ENCODE measurements at regions not wholly inside any gene's neighbourhood (a gene's known extent, or its start where the extent isn't known, plus 50 kb on each side); places are given as distances from the start of the nearest gene placed in this dataset.

DNA sequence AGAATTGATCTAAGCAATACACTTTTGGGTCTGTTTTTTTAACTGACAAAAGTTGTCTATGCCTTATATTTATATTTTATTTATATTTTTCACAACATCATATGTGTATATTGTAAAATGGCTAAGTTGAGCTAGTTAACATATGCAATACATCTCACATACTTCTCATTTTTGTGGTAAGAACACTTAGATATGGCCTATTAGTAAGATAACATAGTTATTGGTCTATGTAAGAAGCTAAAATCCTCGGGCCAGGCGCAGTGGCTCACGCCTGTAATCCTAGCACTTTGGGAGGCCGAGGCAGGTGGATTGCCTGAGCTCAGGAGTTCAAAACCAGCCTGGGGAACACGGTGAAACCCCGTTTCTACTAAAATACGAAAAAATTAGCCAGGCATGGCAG lies 275.6 kb upstream of the ID2 start:
- Histone ChIP-seq H3K27me3 (replicated peaks; ENCODE audit: control insufficient read depth, insufficient read depth, low read length) (no peaks in the 10 kb centered on the region), H3K36me3 (ENCODE audit: control insufficient read depth, insufficient read depth, low read length) (no peaks in the 10 kb centered on the region), H3K4me3 (replicated peaks; ENCODE audit: low read depth, low read length) (no peak overlapping the region)
- no peak for DNase-seq (ENCODE audit: extremely low read depth, insufficient read length)
- TF ChIP-seq, protein P1, sequence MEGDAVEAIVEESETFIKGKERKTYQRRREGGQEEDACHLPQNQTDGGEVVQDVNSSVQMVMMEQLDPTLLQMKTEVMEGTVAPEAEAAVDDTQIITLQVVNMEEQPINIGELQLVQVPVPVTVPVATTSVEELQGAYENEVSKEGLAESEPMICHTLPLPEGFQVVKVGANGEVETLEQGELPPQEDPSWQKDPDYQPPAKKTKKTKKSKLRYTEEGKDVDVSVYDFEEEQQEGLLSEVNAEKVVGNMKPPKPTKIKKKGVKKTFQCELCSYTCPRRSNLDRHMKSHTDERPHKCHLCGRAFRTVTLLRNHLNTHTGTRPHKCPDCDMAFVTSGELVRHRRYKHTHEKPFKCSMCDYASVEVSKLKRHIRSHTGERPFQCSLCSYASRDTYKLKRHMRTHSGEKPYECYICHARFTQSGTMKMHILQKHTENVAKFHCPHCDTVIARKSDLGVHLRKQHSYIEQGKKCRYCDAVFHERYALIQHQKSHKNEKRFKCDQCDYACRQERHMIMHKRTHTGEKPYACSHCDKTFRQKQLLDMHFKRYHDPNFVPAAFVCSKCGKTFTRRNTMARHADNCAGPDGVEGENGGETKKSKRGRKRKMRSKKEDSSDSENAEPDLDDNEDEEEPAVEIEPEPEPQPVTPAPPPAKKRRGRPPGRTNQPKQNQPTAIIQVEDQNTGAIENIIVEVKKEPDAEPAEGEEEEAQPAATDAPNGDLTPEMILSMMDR (IDR thresholded peaks at IDR 0.05; ENCODE audit: insufficient read depth, low read length, poor library complexity, severe bottlenecking), result no peak

DNA sequence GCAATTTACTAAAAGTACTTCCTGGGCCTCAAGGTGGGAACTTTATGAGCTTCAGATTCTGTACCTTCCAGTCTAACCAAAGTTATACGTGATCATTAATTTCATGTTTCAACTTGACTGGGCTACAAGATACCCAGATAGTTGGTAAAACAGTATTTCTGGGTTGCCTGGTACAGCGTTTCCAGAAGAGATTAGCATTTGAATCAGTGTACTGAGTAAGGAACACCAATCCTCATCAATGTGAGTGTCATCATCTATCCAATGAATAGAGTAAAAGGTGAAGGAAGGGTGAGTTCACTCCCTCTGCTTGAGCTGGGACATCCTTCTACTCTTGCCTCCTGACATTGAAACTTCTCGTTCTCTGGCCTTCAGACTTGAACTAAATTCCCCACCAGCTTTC lies 274.5 kb upstream of the ID2 start:
- TF ChIP-seq, protein P1 (IDR thresholded peaks at IDR 0.05; ENCODE audit: insufficient read depth, low read length, poor library complexity, severe bottlenecking), result no peak

DNA sequence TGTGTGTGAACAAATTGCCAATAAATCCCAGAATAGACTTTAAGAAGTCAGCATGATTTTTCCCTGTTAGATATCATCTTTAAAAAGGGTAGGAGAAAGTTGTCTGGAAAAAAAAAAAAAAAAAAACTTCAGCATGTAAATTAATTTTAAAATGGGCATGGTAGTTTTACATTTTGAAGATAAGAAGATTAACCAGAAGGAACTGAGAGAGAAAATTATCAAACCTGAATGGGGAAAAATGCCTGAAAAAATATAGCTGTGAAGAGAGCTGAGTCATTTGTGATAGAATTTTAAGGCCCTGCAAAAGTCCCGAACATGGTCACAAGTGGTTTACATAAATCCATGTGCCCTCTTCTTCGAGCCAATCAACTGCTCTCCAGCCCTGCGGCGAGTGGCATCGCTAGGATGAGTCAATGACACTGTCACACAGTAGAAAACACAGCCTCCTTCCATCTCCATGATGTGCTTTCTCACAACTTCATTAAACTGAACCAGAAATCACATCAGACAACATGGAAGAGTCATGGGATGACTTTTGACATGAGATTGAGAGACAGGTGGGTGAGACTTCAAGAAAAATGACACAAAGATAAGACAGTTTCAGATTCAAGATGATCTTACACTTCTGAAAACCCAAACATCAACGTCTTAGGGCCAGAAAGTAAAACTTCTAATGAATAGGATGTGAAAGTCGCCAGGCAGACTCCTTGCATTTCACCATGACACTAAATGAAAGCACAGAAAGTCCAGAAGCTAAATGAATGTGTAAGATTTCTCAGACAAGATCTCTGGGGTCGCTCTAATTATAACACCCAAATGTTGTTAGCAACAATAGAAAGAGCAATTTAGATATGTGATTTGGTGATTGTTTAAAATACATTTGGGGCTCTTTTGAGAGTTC lies 273.0 kb upstream of the ID2 start:
- DNase-seq (ENCODE audit: extremely low read depth, insufficient read length), result peak; percentile 87
- Histone ChIP-seq H3K36me3 (ENCODE audit: control insufficient read depth, insufficient read depth, low read length) (no peaks in the 10 kb centered on the region), H3K27me3 (replicated peaks; ENCODE audit: control insufficient read depth, insufficient read depth, low read length) (no peaks in the 10 kb centered on the region), H3K4me3 (replicated peaks; ENCODE audit: low read depth, low read length) (no peak overlapping the region)
- TF ChIP-seq, protein P1 (IDR thresholded peaks at IDR 0.05; ENCODE audit: insufficient read depth, low read length, poor library complexity, severe bottlenecking), result no peak

More for the DNA sequence above, 274.5 kb upstream of the ID2 start:
- Histone ChIP-seq H3K27me3 (replicated peaks; ENCODE audit: control insufficient read depth, insufficient read depth, low read length) (no peaks in the 10 kb centered on the region), H3K36me3 (ENCODE audit: control insufficient read depth, insufficient read depth, low read length) (no peaks in the 10 kb centered on the region), H3K4me3 (replicated peaks; ENCODE audit: low read depth, low read length) (no peak overlapping the region)
- no peak for DNase-seq (ENCODE audit: extremely low read depth, insufficient read length)

DNA sequence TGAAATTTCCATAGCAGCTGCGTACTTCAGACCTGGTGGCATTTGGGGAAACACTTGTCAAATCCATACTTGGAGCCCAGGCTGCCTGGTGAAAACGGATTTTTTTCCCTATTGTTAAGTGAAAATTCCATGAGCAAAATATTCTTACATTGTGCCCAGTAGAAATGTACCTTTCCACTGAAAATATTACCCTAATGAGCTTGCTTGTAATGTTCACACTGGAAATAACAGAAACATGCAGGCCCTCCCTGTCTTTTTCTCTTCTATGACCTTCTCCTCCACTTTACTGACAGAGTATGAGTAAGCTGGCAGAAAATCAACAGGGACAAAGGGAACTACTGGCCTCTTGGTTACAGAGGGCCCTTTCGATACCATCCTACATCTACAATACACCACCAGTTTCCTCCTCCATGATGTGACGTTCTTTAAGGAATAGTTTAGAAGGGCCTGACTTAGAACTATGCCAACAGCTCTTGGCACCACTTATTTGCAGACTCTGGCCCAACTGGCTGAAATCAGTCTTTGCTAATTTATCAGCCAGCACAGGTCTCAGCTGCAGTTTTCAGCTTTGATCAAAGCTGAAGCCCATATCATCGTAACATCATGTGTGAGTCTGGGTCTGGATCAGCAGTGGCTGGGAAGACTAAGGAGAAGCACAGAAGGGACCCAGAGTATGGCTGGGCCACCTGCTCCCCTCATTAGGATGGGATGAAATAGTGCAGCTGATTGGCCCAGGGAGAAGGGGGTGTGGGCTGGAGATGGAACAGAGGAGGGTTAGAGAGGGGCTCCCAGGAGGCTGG lies 272.2 kb upstream of the ID2 start:
- DNase-seq (ENCODE audit: extremely low read depth, insufficient read length), result no peak
- no peaks in the 10 kb centered on the region for H3K36me3 ChIP-seq (ENCODE audit: control insufficient read depth, insufficient read depth, low read length)
- no peaks in the 10 kb centered on the region for H3K27me3 ChIP-seq (replicated peaks; ENCODE audit: control insufficient read depth, insufficient read depth, low read length)
- TF ChIP-seq, protein P1 (IDR thresholded peaks at IDR 0.05; ENCODE audit: insufficient read depth, low read length, poor library complexity, severe bottlenecking), result no peak
- no peak overlapping the region for H3K4me3 ChIP-seq (replicated peaks; ENCODE audit: low read depth, low read length)

DNA sequence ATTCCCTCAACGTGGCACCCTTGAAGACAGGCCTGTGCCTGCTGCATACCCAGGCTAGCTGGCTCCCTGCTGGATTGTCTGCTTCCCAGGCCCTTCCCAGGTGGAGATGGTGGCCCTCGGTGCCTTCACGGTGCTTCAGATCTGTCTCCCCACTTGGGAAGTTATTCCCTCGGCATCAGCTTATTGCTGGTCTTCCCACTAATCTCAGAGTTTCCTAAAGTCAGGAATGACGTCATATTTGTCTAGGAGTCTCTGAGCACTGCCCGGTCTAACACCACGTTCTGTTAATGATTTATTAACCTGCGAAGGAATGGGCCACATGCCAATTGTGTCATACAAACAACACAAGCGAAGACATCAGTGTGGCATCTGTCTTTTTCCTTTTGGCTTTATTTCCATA lies 269.8 kb upstream of the ID2 start:
- Histone ChIP-seq H3K4me3 (replicated peaks; ENCODE audit: low read depth, low read length) (no peak overlapping the region), H3K36me3 (ENCODE audit: control insufficient read depth, insufficient read depth, low read length) (no peaks in the 10 kb centered on the region), H3K27me3 (replicated peaks; ENCODE audit: control insufficient read depth, insufficient read depth, low read length) (no peaks in the 10 kb centered on the region; the same call in 1 of the 2 replicates)
- TF ChIP-seq, protein P1 (IDR thresholded peaks at IDR 0.05; ENCODE audit: insufficient read depth, low read length, poor library complexity, severe bottlenecking), result no peak
- no peak for DNase-seq (ENCODE audit: extremely low read depth, insufficient read length)
